ENCODE measurements at regions not wholly inside any gene's neighbourhood (a gene's known extent, or its start where the extent isn't known, plus 50 kb on each side); places are given as distances from the start of the nearest gene placed in this dataset.

- no peak for TF ChIP-seq CTCF (IDR thresholded peaks at IDR 0.05; ENCODE audit: extremely low read depth in 1 of 2, insufficient read depth in 1 of 2, low read depth in 1 of 2, low read length in 2 of 2)
- TF ChIP-seq EZH2 (IDR thresholded peaks at IDR 0.05; ENCODE audit: borderline replicate concordance, low read depth, low read length, severe bottlenecking): no peak
- no peak for TF ChIP-seq POLR2AphosphoS5 (IDR thresholded peaks at IDR 0.05; ENCODE audit: insufficient read depth, low read depth, low read length)
- TF ChIP-seq MYC (IDR thresholded peaks at IDR 0.05; ENCODE audit: low read depth, low read length): no peak
- no peak for TF ChIP-seq POLR2A (IDR thresholded peaks at IDR 0.05; ENCODE audit: low read depth, low read length)
- no peak for TF ChIP-seq MAX (IDR thresholded peaks at IDR 0.05; ENCODE audit: insufficient read depth, insufficient read length)
- TF ChIP-seq GATA2 (IDR thresholded peaks at IDR 0.05; ENCODE audit: insufficient read depth, insufficient read length, low read depth, low read length): no peak
- TF ChIP-seq JUN (IDR thresholded peaks at IDR 0.05; ENCODE audit: borderline replicate concordance, insufficient read depth, insufficient read length, low read depth): no peak
Measured at GRCh38 chr10:123579675-123580074, 86.5 kb upstream of the GPR26 start.
